ENCODE measurements at regions not wholly inside any gene's neighbourhood (a gene's known extent, or its start where the extent isn't known, plus 50 kb on each side); places are given as distances from the start of the nearest gene placed in this dataset.
A peak's percentile ranks its signal among the peaks of the same experiment; 100 is the strongest.

DNA sequence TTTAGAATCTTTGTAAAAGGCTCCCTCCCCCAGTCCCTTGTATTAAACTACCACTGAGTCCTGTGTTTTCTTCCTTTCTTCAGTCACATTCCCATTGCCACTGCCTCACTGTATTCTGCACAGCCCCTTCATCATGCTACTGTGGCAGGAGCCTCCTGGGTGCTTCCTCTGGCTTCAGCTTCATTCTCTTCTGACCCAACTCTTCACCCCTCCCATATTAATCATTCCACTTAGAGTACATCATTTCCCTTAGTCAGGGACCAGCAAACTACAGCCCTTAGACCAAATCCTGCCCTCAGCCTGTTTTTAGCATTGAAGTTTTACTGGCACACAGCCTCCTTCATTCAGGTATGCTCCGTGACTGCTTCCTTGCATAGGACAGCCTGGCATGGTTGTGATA lies 127.7 kb upstream of the MTNR1B start:
- peak; percentile 25 for DNase-seq (ENCODE audit: low spot score)

DNA sequence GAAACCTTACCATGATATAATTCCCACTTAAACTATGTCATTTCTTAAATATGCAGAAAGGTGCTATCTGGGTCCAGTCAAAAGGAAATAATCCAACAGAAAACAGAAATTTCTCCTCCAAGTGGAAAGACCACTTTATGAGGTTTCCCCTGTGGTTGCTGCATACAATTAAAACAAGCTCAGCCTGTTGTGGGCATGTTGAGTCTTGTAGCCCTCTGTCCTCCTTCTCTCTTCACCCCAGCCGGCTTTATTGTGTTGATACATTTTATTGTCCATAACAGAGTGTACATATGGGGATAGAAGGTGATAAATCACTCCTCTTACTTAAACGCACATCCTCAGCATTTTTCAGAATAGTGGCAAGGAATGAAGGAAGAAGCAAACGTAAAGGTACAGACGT lies 126.0 kb upstream of the MTNR1B start:
- no peak for DNase-seq (ENCODE audit: low spot score)

DNA sequence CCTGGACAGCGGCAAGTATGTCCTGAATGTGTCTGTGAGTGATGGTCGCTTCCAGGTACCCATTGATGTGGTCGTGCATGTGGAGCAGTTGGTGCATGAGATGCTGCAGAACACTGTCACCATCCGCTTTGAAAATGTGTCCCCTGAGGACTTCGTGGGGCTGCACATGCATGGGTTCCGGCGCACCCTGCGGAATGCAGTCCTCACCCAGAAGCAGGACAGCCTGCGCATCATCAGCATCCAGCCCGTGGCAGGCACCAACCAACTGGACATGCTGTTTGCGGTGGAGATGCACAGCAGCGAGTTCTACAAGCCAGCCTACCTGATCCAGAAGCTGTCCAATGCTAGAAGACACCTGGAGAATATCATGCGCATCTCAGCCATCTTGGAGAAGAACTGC lies 125.3 kb upstream of the MTNR1B start:
- DNase-seq (ENCODE audit: low spot score) = no peak

DNA sequence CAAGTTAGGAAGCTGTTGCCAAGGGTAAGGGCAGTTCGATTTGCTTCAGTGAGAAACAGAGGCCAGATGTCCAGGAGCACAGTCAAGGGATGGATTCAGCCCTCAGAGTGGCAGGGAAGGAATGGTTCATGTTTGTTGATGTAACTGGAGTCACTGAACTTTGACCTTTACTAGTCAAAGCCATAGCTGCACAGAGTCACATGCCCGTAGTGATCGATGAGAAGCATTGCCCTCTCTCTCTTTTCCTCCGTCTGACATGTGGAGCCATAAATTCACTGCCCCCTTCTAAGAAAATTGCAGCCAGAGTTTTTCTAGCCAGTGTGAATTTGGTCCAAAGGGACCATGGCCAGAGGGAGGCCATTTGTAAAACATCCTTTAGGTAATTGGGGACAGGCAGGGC lies 124.1 kb upstream of the MTNR1B start:
- DNase-seq (ENCODE audit: low spot score) = no peak

DNA sequence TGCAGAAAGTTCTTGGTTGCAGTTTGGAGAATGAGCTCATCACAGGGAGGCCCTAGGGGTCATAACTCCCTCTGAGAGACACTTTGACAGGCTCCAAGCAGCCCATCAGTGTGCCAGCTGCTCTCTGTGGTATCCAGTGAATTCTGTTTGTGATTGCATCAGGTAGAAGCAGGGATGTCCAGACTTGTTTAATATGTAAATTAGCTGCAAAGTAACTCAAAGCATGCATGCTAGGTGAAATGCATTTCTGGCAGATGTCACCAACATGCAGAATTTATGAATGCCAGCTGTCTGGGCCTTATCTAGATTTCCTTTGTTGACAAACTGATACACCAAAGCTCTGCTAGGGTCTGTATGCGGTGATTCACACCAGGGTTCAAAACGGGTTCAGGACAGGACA lies 123.6 kb upstream of the MTNR1B start:
- DNase-seq (ENCODE audit: low spot score) = no peak

DNA sequence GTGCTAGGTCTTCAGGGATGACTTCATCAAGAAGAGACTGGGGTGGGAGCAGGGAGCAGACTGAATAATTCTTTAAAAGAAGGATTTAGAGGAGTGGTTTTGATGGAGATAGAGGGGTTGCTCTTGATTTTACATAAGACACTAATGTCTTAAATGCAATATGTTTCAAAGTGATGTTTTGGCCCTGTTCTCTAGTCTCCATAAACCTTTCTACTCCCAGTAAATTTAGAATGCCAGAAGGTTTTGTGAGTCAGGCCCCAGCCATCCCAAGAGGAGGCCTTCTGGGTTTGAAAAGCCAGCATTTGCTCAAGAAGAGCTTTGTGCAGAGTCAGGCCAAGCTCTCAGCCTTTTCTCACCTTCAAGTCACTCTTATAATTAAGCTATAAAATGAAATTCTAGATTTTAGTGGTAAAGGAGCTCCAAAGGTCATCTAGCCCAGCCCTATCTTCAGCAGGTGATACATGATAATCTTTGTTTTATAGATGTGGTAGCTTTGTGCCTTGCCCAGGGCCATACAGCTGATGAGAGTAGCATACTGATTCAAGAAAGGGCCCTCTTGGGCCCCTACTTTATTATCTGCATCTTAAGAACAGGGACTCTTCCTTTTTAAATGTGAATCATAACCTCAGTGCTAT lies 122.8 kb upstream of the MTNR1B start:
- DNase-seq (ENCODE audit: low spot score) = no peak

DNA sequence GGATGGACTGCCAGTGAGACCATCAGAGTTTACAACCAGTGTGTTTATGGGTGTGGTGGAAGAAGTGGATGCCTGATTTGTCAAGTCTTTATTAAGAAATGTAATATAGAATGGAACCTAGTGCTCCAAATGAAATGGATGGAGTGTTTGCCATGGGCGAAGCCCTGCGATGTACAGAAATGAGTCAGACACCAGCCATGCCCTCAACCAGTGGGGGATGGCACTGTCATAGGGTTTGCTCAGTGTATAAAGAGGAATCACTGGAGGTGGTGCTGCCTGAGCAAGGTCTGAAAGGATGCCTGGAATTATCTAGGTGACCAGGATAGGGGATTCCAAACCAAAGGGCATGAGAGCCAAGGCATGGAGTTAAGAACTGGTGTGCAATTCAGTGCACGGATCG lies 120.9 kb upstream of the MTNR1B start:
- DNase-seq (ENCODE audit: low spot score) = no peak

DNA sequence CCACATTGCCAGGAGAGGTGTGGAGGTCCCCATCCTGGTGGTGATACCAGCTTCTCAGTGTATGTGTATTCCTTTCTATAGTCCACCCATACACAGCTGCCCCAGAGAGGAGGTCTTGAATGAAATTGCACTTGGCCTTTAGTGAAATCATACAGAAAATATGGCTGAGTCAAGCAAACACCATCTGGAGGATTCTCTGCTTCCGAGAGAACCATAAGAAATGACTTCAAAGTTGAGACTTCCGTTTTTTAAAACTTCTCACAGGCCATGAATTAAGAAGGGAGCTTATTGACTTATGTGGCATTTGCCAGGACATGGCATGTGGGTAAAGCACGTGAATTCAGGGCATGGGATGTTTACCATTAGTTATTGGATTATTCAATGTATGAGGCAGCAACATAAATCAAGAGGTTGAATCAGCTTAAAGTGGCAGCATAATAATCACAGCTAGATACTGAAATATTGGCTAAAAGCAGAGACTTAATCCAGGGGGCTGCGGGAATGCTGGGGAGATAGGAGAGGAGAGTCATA lies 119.1 kb upstream of the MTNR1B start:
- no peak for DNase-seq (ENCODE audit: low spot score)

DNA sequence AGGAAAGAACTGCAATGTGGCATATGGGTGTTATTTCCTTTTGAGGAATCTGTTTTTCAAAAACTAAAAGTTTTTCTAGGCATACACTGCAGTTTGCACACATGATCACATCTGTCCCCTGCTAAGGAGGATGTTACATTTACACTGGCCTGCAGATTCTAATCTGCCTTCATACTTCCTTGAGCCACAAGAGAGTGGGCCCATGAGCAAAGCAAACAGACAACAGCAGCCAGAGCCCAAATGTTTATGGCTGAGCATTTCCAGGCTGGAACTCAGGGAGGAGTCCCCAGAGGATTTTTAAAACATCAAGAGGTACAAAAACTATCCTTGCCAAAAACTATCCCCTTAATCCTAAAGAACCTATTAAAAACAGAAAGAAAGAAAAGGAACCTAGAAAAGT lies 117.2 kb upstream of the MTNR1B start:
- DNase-seq (ENCODE audit: low spot score) = no peak

DNA sequence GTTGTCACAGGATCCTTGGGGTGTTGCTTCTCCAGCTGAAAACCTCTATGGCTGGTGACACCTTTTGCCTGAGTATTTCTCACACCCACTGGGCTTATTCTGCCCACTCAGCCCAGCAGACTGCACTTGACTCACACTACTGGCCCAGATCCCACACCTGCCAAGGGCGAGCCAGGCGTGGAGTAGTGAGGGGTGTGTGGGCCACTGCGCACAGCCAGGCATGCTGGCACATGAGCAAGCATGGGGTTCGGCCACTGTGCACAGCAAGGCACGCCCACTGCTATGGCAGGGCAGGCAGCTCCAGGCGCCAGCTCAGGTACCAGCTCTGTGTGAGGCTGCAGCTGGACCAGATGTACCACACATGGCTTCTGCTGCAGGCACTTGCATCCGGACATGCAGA lies 116.5 kb upstream of the MTNR1B start:
- DNase-seq (ENCODE audit: low spot score) = peak; percentile 55

DNA sequence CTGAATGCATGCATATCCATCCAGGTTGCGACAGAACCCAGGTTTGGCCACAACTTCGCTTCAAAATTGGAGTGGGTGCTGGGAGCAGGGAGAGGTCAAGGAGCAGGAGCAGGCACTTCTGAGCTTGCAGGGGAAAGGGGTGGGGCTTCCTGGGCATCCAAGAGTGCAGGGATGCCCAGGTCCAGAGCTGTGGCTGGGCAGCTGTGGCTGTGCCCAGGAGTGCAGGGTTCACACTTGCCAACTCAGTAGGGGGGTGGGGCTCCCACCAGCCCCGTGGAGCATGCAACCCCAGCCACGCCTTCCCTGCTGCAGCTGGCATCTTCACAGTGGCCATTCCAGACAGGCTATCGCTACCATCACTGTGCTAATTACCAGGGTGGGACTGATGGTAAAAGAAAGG lies 115.3 kb upstream of the MTNR1B start:
- no peak for DNase-seq (ENCODE audit: low spot score)

DNA sequence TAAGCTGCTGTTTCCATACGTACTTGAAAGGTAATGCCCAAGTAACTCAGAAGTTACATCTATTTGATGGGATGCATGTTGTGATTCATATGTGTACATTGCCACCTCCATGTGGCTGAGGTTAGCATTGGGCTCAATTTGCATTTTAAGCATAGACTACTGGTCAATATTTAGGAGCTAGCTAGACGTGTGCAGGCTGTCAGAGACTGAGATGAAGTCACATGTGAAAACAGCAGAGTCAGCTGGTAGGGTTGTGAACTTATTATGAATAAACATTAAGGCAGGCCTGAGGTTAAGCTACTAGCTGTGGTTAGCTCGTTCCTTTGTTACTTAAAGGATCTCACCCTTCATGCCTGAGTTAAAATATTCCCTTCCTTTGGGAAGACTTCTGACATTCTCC lies 114.5 kb upstream of the MTNR1B start:
- peak; percentile 17 for DNase-seq (ENCODE audit: low spot score)

DNA sequence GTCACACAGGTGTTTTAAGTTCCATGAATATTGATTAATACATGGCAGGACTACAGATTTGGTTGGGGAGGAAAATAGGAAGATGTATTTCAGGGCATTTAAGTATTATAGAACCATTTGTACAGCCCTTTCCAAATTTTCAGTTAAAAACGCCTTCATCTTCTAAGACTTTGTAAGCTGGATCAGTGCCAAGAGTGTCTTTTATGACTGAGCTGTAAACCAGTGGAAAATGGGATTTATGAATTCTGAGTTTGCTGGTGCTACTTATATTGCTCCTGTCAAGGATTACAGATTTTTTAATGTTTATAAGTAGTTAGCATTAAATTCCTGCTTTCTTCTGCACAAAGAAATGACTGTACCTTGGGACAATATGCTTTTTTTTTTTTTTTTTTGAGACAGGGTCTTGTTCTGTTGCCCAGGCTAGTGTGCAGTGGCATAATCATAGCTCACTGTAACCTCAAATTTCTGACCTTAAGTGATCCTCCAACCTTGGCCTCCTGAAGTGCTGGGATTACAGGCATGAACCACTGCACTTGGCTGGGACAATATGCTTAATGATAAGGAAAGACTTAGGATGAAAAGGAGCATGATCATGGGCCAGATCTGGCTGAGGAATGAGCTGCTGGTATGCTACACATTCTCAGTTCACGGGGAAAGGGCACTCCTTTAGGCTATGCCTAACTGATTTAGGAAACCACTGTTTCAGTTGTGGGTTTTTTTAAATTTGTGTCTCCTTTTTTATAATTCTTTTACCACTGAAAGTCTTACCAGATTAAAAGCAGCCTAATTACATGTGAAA lies 113.6 kb upstream of the MTNR1B start:
- DNase-seq (ENCODE audit: low spot score) = no peak

DNA sequence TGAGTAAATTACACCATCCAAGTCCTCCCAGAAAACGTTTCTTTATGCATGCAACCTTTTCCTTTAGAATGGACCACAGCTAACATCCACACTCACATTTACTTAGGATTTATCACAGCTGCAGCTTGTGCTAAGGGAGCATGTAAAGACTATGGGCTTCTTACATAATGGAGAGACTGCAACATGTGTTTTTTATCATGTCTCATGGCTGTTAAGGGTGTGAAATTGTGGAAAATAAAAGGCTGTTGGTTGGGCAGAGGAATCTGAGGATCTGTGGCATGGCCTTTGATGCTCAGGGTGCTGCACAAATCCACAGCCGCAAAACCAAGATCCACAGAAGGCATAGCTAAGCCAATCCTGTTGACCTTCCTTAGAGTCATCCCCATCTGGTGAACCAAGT lies 112.0 kb upstream of the MTNR1B start:
- DNase-seq (ENCODE audit: low spot score) = no peak

DNA sequence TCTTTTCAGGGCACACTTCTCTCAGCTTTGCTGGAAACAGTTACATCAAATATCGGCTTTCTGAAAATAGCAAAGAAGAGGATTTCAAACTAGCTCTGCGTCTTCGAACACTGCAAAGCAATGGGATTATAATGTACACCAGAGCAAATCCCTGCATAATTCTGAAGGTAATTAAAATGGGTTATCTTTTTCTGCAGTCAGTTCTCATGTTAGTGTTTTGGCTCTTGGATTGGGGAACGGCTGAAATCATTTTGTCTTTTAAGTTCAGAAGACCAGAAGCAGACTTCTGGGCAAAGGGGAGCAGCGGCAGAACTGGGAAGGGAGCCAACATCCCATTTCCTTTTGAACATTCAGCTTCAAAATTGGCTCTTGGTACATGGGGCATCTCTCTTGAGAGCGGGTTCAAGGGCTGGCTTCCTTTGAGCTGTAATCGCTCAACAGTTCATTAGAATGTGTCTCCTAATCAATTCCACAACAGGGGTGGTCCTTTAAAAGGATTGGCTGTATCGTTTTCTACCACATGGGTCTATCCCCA lies 110.2 kb upstream of the MTNR1B start:
- no peak for DNase-seq (ENCODE audit: low spot score)

DNA sequence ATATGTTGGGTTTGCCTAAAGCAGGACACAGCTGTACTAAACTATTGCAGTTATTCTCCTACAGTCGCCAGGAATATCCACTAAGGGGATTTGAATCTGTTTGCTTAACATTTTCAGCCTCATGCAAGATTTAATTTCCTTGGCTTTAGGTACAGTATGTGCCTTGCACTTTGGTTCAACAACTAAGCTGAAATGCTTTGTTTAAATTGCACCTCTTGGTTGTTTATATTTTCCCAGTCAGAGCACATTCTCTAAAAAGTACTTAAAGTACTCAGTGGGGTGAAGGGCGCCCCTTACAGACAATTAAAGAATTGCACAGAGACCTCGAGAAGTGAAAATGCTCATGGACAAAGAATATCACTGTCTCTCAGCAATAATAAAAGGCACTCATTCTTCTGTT lies 107.8 kb upstream of the MTNR1B start:
- DNase-seq (ENCODE audit: low spot score) = no peak

DNA sequence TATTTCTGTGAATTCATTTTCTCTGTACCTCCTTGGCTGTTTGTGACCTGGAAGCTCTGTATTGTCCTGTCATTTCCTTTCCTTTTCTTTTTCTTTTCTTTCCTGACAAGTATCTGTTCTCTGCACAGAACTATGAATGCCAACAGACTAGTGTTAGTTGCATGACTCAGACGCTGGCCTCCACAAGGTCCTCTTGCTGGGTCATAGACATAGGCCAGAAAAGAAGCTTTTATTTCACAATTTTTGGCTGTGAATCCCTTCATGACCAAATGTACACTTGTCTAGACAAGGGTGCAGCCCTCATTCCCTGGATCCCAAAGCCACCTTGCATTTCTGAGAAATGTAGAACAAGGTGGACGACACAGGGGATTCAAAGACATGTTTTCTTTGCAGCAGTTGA lies 104.1 kb upstream of the MTNR1B start:
- DNase-seq (ENCODE audit: low spot score) = no peak

DNA sequence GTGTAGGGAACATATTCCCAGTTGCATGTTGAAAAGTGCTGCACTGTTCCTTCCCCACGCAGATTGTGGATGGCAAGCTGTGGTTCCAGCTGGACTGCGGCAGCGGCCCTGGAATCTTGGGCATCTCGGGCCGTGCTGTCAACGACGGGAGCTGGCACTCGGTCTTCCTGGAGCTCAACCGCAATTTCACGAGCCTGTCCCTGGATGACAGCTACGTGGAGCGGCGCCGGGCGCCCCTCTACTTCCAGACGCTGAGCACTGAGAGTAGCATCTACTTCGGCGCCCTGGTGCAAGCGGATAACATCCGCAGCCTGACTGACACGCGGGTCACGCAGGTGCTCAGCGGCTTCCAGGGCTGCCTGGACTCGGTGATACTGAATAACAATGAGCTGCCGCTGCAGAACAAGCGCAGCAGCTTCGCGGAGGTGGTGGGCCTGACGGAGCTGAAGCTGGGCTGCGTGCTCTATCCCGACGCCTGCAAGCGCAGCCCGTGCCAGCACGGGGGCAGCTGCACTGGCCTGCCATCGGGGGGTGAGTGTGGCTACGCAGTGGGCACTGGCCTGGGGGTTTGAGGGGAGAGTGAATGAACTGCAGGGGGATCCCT lies 102.7 kb upstream of the MTNR1B start:
- DNase-seq (ENCODE audit: low spot score) = no peak

DNA sequence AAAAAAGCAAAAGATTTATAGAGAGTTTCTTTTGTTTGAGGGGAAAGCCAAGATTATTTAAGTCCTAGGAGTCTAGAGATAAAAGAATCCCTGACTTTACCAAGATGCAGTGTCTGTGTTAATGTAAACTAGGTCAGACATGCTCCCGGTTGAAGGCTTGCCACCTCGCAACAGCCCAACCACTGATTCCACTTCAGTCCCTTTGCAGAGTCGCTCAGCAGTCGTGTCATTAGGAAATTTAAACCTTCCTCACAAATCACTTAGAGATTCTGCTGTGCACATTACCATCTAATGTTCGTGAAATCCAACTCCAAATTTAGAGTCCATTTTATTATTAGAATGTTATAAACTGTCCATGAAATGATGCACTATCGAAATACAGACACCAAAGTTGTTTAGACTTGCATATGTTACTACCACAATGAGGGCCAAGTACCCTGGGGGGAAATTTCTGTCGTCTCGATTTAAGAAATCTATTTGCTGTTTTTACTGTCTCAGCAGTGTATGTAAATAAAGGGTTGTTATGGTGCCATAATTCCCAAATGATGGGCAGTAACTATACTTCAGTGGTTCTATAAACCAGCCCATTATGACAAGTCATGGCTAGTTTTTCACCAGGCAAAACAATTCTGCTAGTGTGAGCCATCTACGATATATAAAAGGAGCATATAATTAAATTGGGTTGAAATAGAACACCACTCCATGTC lies 101.4 kb upstream of the MTNR1B start:
- DNase-seq (ENCODE audit: low spot score) = no peak

DNA sequence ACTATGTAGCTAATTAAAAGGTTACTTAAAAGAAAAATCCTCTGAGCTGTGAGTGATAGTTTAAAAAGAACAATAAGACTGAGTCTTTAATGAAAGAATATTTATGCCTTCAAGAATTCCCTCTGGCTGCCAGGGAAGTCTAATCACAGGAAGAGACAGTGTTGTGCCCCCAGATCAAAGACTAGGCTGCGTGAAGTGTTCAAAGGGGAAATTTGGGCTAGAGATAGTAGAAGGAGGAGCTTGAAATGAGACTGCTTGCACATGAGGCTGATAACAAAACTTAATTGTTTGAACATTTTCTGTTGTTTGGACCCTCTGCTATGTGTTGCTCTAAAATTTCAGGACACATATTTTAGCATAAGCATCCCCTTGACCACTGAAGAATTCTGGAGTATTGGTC lies 99.7 kb upstream of the MTNR1B start:
- no peak for DNase-seq (ENCODE audit: low spot score)

DNA sequence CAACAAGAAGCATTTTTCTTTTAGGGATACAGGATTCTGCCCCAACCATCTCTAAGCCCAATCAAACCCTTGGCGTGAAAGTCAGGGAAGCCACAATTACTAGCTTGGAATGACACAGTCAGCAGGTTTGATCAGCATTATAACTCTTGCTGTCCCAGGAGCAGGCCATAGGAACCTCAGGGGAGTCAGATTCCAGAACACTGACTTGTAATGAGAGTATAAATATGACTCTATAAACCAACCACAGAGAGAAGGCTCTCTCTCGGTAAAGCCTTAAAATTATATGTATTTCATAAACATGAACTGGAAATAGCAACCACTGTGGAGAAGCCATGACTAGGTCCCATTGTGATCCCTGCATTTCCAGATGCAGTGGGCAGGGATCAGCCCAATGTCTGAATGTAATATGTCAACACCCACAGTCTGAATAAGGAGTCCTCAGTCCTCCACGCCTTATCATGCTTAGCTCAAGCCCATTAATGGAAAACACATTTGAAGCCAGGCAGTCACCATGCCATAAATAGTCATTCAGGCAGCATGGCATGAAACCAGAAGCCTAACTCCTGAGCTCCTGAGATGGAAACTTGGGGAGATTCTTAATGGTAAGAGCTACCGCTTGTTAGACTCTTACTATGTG lies 99.1 kb upstream of the MTNR1B start:
- no peak for DNase-seq (ENCODE audit: low spot score)

DNA sequence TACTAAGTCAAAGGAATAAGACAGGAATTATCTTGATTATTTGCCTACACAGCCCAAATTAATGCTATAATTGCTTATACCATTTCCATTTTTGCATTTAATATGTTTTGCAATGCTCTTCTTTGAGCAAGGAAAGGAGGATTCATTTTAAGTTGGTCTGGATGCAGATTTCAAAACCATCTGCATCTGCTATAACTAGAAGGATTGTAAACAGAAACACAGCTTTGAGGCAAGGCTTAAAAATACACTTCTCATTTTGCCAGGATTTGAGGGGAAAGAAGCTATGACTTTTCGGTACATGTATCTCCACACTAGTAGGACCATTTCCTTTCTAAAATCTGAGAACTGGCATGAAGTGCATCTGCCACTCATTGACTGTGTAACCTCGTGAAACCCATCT lies 95.9 kb upstream of the MTNR1B start:
- no peak for DNase-seq (ENCODE audit: low spot score)
